GM18505 (cell line): ENCODE measurements at regions not wholly inside any gene's neighbourhood (a gene's known extent, or its start where the extent isn't known, plus 50 kb on each side); places are given as distances from the start of the nearest gene placed in this dataset.

Source experiments
- ATAC-seq: cut with Tn5 transposase; IDR thresholded peaks from one replicate; pipeline ENCODE4 v1.9.1; 2021; ENCODE audit not compliant: unreplicated experiment
- POLR2A ChIP-seq: IDR thresholded peaks from 4 replicates; pipeline ENCODE4 v1.6.1; 2011; ENCODE audit warnings: borderline replicate concordance; ENCODE audit not compliant: insufficient read depth, insufficient read length; ENCODE audit errors: extremely low read depth

- ATAC-seq: no peak
- TF ChIP-seq POLR2A: no peak
These were observed 494.2 kb downstream of the ZNF608 start for GRCh38 chr5:124252191-124252638.

- TF ChIP-seq POLR2A: no peak
These were observed 501.2 kb downstream of the ZNF608 start for GRCh38 chr5:124245276-124245675.

GRCh38 chr5:124240732-124241131, 505.7 kb downstream of the ZNF608 start:
- TF ChIP-seq POLR2A: no peak
- no peak for ATAC-seq

More at GRCh38 chr5:124245276-124245675, 501.2 kb downstream of the ZNF608 start:
- ATAC-seq: no peak

GRCh38 chr5:124239572-124239971, 506.9 kb downstream of the ZNF608 start:
- ATAC-seq: no peak
- TF ChIP-seq POLR2A: no peak

- TF ChIP-seq POLR2A: no peak
- no peak for ATAC-seq
These were observed 508.1 kb downstream of the ZNF608 start for GRCh38 chr5:124238350-124238749.

GRCh38 chr5:124237206-124237695, 509.2 kb downstream of the ZNF608 start:
- no peak for ATAC-seq
- no peak for TF ChIP-seq POLR2A

GRCh38 chr5:124236361-124237205, 509.9 kb downstream of the ZNF608 start:
- no peak for TF ChIP-seq POLR2A

GRCh38 chr5:124235576-124235975, 510.9 kb downstream of the ZNF608 start:
- ATAC-seq: no peak
- TF ChIP-seq POLR2A: no peak

More at GRCh38 chr5:124236361-124237205, 509.9 kb downstream of the ZNF608 start:
- ATAC-seq: no peak

GRCh38 chr5:124234770-124235562, 511.5 kb downstream of the ZNF608 start:
- ATAC-seq: no peak
- no peak for TF ChIP-seq POLR2A

- ATAC-seq: no peak
- TF ChIP-seq POLR2A: no peak
These were observed 512.2 kb downstream of the ZNF608 start for GRCh38 chr5:124234022-124234769.

- no peak for TF ChIP-seq POLR2A
- ATAC-seq: no peak
These were observed 513.9 kb downstream of the ZNF608 start for GRCh38 chr5:124232515-124232914.

- TF ChIP-seq POLR2A: no peak
- ATAC-seq: no peak
These were observed 514.6 kb downstream of the ZNF608 start for GRCh38 chr5:124231802-124232201.

- no peak for ATAC-seq
- no peak for TF ChIP-seq POLR2A
These were observed 515.2 kb downstream of the ZNF608 start for GRCh38 chr5:124231230-124231629.
